HL-60 (cell line): ENCODE measurements at regions not wholly inside any gene's neighbourhood (a gene's known extent, or its start where the extent isn't known, plus 50 kb on each side); places are given as distances from the start of the nearest gene placed in this dataset.

Source experiments
- DNase-seq, 2 experiments: peaks; one replicate each; pipeline ENCODE4 v3.0.0-alpha.2; 2010 to 2020; ENCODE audit warnings: low read depth in 1 of 2, low spot score in 1 of 2
- H3K27ac ChIP-seq: fragments of 250-450 bp; sonication (Bioruptor Pico); replicated peaks from 2 replicates; pipeline ENCODE4 v1.5.1; 2020; ENCODE audit warnings: mild to moderate bottlenecking, moderate library complexity
- H3K27me3 ChIP-seq: fragments of 250-450 bp; sonication (Bioruptor Pico); 2 replicates; pipeline ENCODE4 v1.5.1; 2021; ENCODE audit warnings: mild to moderate bottlenecking, moderate library complexity; ENCODE audit not compliant: insufficient read depth, poor library complexity, severe bottlenecking
- H3K4me3 ChIP-seq: replicated peaks from 2 replicates; pipeline ENCODE4 v1.5.1; 2011; ENCODE audit warnings: mild to moderate bottlenecking, control low read depth, low read length; ENCODE audit not compliant: insufficient read depth
- GABPA ChIP-seq: IDR thresholded peaks from 2 replicates; pipeline ENCODE4 v1.6.1; 2012; ENCODE audit warnings: low read depth
- POLR2AphosphoS5 ChIP-seq: IDR thresholded peaks from 2 replicates; pipeline ENCODE4 v1.6.1; 2012; ENCODE audit warnings: low read depth
- SPI1 ChIP-seq: IDR thresholded peaks from 2 replicates; pipeline ENCODE4 v1.6.1; 2012; ENCODE audit warnings: low read depth, mild to moderate bottlenecking, borderline replicate concordance
- TF ChIP-seq, protein P1 (sequence below): IDR thresholded peaks from one replicate; pipeline ENCODE4 v1.5.1; 2011; ENCODE audit warnings: low read length, control low read depth, inconsistent platforms; ENCODE audit not compliant: insufficient read depth
- TF ChIP-seq, protein P2 (sequence below): IDR thresholded peaks from 2 replicates; pipeline ENCODE4 v1.6.1; 2012; ENCODE audit warnings: low read depth; ENCODE audit not compliant: insufficient replicate concordance

DNA sequence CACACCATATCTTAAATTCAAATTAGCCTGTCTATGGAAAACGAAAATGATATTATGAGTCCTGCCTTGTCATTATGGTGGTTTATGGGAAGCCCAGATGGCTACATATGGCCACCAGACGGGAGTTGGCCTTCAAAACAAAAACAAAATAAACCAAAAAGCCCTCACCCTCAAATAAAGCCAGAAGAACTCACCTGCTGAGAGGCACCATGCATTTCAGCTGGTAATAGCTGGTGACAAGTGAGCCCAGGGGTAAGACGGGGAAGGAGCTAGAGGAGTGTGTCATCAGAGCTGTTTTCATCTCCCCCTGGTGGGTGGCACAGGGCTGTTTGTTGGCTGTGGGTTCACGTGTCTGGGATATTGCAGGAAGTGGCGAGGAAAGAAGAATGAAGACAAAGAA is 152.9 kb downstream of the EFNB2 start:
- Histone ChIP-seq H3K4me3 (no peak overlapping the region), H3K27ac (no peak overlapping the region), H3K27me3 (no peaks in the 10 kb centered on the region)
- no peak for DNase-seq
- TF ChIP-seq POLR2AphosphoS5 (no peak), SPI1 (no peak), GABPA (no peak)
- TF ChIP-seq, protein P1, sequence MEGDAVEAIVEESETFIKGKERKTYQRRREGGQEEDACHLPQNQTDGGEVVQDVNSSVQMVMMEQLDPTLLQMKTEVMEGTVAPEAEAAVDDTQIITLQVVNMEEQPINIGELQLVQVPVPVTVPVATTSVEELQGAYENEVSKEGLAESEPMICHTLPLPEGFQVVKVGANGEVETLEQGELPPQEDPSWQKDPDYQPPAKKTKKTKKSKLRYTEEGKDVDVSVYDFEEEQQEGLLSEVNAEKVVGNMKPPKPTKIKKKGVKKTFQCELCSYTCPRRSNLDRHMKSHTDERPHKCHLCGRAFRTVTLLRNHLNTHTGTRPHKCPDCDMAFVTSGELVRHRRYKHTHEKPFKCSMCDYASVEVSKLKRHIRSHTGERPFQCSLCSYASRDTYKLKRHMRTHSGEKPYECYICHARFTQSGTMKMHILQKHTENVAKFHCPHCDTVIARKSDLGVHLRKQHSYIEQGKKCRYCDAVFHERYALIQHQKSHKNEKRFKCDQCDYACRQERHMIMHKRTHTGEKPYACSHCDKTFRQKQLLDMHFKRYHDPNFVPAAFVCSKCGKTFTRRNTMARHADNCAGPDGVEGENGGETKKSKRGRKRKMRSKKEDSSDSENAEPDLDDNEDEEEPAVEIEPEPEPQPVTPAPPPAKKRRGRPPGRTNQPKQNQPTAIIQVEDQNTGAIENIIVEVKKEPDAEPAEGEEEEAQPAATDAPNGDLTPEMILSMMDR: no peak
- TF ChIP-seq, protein P2, sequence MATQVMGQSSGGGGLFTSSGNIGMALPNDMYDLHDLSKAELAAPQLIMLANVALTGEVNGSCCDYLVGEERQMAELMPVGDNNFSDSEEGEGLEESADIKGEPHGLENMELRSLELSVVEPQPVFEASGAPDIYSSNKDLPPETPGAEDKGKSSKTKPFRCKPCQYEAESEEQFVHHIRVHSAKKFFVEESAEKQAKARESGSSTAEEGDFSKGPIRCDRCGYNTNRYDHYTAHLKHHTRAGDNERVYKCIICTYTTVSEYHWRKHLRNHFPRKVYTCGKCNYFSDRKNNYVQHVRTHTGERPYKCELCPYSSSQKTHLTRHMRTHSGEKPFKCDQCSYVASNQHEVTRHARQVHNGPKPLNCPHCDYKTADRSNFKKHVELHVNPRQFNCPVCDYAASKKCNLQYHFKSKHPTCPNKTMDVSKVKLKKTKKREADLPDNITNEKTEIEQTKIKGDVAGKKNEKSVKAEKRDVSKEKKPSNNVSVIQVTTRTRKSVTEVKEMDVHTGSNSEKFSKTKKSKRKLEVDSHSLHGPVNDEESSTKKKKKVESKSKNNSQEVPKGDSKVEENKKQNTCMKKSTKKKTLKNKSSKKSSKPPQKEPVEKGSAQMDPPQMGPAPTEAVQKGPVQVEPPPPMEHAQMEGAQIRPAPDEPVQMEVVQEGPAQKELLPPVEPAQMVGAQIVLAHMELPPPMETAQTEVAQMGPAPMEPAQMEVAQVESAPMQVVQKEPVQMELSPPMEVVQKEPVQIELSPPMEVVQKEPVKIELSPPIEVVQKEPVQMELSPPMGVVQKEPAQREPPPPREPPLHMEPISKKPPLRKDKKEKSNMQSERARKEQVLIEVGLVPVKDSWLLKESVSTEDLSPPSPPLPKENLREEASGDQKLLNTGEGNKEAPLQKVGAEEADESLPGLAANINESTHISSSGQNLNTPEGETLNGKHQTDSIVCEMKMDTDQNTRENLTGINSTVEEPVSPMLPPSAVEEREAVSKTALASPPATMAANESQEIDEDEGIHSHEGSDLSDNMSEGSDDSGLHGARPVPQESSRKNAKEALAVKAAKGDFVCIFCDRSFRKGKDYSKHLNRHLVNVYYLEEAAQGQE: no peak

DNA sequence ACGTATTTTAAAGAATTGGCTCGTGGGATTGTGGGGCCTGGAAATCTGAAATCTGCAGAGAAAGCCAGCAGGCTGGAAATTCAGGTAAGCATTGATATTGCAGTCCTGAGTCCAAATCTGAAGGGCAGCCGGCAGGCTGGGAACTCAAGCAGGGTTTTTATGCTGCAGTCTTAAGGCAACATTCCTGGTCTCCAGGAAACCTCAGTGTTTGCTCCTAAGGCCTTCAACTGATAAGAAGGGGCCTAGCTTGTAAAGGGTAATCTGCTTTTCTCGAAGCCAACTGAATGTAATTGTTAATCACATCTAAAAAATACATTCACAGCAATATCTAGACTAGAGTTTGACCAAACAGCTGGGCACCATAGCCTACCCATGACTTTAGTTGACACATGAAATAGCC is 154.4 kb downstream of the EFNB2 start:
- TF ChIP-seq SPI1: no peak
- no peak for TF ChIP-seq POLR2AphosphoS5
- DNase-seq: no peak
- Histone ChIP-seq H3K27ac (no peak overlapping the region), H3K27me3 (no peaks in the 10 kb centered on the region), H3K4me3 (no peak overlapping the region)

DNA sequence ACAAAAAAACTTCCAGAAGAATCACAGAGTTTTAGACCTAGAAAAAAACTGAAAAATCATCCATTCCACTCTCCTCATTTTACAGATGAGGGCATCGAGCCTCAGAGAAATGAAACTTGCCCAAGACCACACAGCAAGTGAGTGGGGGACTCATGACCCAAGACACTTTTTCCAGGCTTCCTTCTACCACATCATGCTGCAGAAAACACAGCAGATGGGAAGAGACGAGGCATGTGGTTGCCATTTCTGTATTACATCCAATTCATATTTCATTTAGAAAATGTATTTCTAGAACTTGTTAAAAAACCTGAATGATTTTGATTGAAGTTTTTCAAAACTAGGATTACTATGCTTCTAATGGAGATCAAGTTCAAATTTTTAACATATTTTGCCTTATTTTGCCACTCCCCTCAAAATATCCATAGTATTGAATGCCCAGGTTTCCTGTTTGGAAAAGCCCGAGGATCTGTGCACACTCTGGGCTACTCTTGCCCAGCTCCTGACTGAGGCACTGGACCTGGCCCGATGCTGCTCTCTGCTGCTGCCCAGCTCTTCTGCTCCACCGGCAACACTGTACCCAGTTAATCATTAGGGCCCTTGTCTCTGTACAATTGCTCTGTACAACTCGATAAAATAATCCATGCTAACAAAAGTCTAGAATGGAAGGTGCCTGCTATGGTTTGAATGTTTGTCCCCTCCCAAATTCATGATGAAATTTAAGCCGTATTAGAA is 157.4 kb downstream of the EFNB2 start:
- DNase-seq: no peak
- Histone ChIP-seq H3K27ac (no peak overlapping the region), H3K4me3 (no peak overlapping the region), H3K27me3 (no peaks in the 10 kb centered on the region)
- no peak for TF ChIP-seq SPI1
- TF ChIP-seq, protein P1: no peak
- TF ChIP-seq, protein P2: no peak
- TF ChIP-seq POLR2AphosphoS5: no peak
- TF ChIP-seq GABPA: no peak

DNA sequence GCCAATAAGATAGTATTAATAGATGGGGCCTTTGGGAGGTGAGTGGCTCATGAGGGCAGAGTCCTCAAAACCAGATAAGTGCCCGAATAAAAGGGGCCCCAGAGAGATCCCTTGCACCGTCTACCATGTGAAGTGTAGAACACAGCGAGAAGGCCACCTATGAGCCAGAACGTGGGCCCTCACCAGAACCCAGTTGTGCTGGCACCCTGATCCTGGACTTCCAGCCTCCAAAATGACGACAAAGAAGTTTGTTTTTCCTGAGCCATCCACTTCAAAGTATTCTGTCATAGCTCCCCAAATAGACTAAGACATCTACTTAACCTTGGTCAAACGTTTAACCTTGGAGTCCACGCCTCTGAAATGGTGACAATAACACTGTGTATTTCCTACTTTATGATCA is 158.1 kb downstream of the EFNB2 start:
- Histone ChIP-seq H3K27me3 (peaks cover 2% of the 10 kb centered on the region), H3K4me3 (no peak overlapping the region), H3K27ac (no peak overlapping the region)
- no peak for TF ChIP-seq POLR2AphosphoS5
- no peak for TF ChIP-seq SPI1
- TF ChIP-seq, protein P2: no peak
- TF ChIP-seq GABPA: no peak
- DNase-seq: no peak
